GM12874 (cell line): ENCODE measurements at regions not wholly inside any gene's neighbourhood (a gene's known extent, or its start where the extent isn't known, plus 50 kb on each side); places are given as distances from the start of the nearest gene placed in this dataset.

Experiments
- TF ChIP-seq, protein P1 (sequence below): IDR thresholded peaks from 2 replicates; pipeline ENCODE4 v1.5.1; 2011; ENCODE audit warnings: low read depth, mild to moderate bottlenecking, control low read depth, low read length, moderate library complexity; ENCODE audit not compliant: insufficient read depth

DNA sequence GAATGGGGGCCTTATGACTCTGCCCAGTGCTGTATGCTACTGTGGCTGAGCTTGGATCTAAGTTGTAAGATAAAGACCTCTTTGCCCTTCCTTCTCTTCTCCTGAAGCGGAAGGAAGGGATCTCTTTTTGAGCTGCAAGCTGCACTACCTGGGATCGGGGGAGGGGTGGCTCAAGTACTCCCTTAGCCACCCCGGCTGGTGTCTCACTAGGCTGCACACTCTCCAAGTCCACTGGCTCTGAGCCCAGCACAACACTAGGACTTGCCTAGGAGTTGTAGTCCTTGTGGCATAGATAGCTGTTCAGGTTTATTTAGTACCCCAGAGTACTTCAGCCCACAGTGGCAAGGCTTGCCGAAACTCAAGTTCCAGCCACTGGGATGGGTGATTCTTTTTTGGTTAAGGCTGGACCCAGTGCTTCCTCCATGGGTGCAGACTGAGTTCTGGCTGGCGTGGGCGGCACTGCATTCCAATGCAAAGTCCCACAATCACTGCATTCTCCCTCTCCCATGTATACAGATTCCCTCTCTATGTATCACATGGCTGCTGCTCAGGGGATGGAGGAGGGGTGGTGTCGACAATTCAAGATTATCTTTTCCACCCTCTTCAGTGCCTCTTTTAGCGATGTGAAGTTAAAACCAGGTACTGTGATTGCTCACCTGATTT lies 76.2 kb upstream of the SLC25A13 start:
- TF ChIP-seq, protein P1, sequence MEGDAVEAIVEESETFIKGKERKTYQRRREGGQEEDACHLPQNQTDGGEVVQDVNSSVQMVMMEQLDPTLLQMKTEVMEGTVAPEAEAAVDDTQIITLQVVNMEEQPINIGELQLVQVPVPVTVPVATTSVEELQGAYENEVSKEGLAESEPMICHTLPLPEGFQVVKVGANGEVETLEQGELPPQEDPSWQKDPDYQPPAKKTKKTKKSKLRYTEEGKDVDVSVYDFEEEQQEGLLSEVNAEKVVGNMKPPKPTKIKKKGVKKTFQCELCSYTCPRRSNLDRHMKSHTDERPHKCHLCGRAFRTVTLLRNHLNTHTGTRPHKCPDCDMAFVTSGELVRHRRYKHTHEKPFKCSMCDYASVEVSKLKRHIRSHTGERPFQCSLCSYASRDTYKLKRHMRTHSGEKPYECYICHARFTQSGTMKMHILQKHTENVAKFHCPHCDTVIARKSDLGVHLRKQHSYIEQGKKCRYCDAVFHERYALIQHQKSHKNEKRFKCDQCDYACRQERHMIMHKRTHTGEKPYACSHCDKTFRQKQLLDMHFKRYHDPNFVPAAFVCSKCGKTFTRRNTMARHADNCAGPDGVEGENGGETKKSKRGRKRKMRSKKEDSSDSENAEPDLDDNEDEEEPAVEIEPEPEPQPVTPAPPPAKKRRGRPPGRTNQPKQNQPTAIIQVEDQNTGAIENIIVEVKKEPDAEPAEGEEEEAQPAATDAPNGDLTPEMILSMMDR: no peak

DNA sequence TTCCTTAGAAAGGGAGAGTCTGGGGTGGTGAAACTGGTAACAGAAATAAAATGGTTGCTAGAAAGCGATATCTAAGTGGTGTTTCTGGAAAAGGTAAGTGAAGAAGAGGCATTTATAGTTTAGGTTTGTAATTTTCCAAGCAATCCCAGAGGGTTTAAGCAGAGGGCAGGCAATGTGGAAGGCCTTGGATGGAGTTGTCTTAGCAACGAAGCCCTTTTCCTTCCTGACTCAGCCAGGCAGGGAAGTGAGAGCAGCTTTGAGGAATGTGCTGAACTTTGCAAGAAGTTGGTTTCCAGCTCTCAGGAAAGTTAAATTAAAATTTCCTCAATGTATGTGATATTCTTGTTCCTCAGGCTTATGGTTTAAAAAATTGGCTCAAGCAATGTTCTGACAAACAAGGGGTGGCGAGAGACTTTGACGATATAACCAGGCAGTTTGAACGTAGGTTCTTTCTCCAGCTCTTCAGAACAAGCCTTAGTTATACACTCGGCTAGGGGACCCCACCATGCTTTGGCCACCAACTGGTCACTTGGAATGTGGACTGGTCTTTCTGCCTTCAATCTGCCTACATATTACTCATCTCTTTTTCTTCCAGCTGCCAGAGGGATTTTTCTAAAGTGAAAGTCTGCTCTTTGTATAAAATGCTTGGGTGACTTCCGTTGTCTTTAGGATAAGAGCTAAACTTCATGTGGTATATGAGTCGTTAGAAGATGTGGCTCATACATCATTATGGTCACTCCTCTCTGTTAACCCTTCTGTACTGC lies 66.9 kb upstream of the SLC25A13 start:
- TF ChIP-seq, protein P1: no peak

DNA sequence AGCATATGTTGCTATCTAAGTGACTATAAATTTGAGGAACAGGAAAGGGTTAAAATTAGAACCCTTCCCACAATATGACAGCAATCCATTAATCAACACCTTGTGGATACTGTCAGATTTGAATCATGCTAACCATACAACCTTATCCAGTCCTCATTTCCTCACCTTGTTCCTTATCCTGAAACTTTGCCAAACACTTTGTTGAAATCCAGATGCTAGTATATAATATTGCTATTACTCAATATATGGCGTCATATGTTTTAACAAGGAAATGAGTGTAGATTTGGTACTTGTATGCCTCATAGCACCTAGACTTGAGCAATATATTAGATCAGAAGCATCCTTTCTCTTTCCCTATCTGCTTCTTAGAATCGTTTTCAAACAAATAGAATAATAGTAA lies 66.3 kb upstream of the SLC25A13 start:
- TF ChIP-seq, protein P1: no peak

DNA sequence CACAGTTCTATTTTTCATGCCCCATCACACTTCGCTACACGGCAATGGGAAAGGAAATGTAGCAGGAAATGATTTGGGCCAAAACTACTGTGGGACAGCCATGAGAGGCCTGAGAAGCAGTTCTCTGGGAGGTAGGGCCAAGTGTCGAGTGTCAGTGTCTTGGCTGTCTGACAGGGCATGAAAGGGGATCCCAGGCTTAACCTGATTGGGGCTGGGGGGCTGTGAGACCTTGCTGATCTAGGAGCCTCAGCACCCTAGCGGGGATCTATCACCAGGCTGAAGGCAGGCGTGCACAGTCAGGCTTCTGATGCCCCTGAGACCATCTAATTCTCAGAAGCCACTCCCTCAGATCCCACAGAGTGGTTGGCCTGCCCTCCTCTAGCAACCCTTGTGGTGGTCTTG lies 58.2 kb upstream of the SLC25A13 start:
- TF ChIP-seq, protein P1: no peak

DNA sequence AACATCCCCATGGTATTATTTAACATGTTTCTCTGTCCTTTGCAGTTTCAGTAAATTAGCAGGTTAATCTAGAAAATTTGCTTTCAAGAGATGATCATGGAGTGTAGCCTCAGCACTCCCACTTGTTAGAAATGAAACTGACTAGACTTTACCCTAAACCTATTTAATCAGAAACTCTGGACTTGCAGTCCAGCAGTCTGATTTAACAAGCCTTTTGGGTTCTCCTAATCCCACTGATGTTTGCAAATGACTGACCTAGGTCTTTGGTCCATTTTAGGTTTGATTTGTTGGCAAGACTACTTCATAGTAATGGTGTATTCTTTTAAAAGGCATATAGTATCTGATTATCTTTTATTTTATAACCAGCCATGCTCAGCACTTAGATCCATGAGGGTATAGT lies 55.5 kb upstream of the SLC25A13 start:
- TF ChIP-seq, protein P1: no peak
